ENCODE measurements at regions not wholly inside any gene's neighbourhood (a gene's known extent, or its start where the extent isn't known, plus 50 kb on each side); places are given as distances from the start of the nearest gene placed in this dataset.

- no peak for TF ChIP-seq CTCF (IDR thresholded peaks at IDR 0.05; ENCODE audit: control insufficient read depth, extremely low read depth, insufficient read depth)
- DNase-seq (ENCODE audit: low read depth) = no peak
- H3K4me3 ChIP-seq (ENCODE audit: low read depth, low read length) = no peak overlapping the region
Observed at GRCh38 chr11:20256925-20257324, 96.7 kb upstream of the DBX1 start.

- H3K4me3 ChIP-seq (ENCODE audit: low read depth, low read length) = no peak overlapping the region
- no peak for DNase-seq (ENCODE audit: low read depth)
- TF ChIP-seq CTCF (IDR thresholded peaks at IDR 0.05; ENCODE audit: control insufficient read depth, extremely low read depth, insufficient read depth) = no peak
Observed at GRCh38 chr11:20253796-20254195, 93.5 kb upstream of the DBX1 start.

GRCh38 chr11:20251496-20251895, 91.2 kb upstream of the DBX1 start:
- TF ChIP-seq CTCF (IDR thresholded peaks at IDR 0.05; ENCODE audit: control insufficient read depth, extremely low read depth, insufficient read depth) = no peak
- no peak overlapping the region for H3K4me3 ChIP-seq (ENCODE audit: low read depth, low read length)
- no peak for DNase-seq (ENCODE audit: low read depth)

GRCh38 chr11:20250644-20251247, 90.5 kb upstream of the DBX1 start:
- DNase-seq (ENCODE audit: low read depth) = no peak
- no peak overlapping the region for H3K4me3 ChIP-seq (ENCODE audit: low read depth, low read length)
- no peak for TF ChIP-seq CTCF (IDR thresholded peaks at IDR 0.05; ENCODE audit: control insufficient read depth, extremely low read depth, insufficient read depth)

- TF ChIP-seq CTCF (IDR thresholded peaks at IDR 0.05; ENCODE audit: control insufficient read depth, extremely low read depth, insufficient read depth) = no peak
- no peak for DNase-seq (ENCODE audit: low read depth)
- no peak overlapping the region for H3K4me3 ChIP-seq (ENCODE audit: low read depth, low read length)
Observed at GRCh38 chr11:20249796-20250195, 89.5 kb upstream of the DBX1 start.

GRCh38 chr11:20249378-20249777, 89.1 kb upstream of the DBX1 start:
- no peak for DNase-seq (ENCODE audit: low read depth)
- H3K4me3 ChIP-seq (ENCODE audit: low read depth, low read length) = no peak overlapping the region
- TF ChIP-seq CTCF (IDR thresholded peaks at IDR 0.05; ENCODE audit: control insufficient read depth, extremely low read depth, insufficient read depth) = no peak

- TF ChIP-seq CTCF (IDR thresholded peaks at IDR 0.05; ENCODE audit: control insufficient read depth, extremely low read depth, insufficient read depth) = no peak
- DNase-seq (ENCODE audit: low read depth) = no peak
- H3K4me3 ChIP-seq (ENCODE audit: low read depth, low read length) = no peak overlapping the region
Observed at GRCh38 chr11:20248871-20249270, 88.6 kb upstream of the DBX1 start.
